Myocyte (in vitro differentiated cells): ENCODE measurements at regions not wholly inside any gene's neighbourhood (a gene's known extent, or its start where the extent isn't known, plus 50 kb on each side); places are given as distances from the start of the nearest gene placed in this dataset.

Source experiments
- DNase-seq: peaks from one replicate; pipeline ENCODE4 v3.0.0-alpha.2; 2012; ENCODE audit warnings: low read depth

- no peak for DNase-seq
These were observed 80.3 kb upstream of the HHIP start for GRCh38 chr4:144565527-144566195.

GRCh38 chr4:144572660-144573059 lies 73.3 kb upstream of the HHIP start:
- DNase-seq: no peak

- DNase-seq: no peak
These were observed 72.0 kb upstream of the HHIP start for GRCh38 chr4:144574000-144574399.

- no peak for DNase-seq
These were observed 71.4 kb upstream of the HHIP start for GRCh38 chr4:144574509-144574908.

GRCh38 chr4:144575181-144575580 lies 70.8 kb upstream of the HHIP start:
- DNase-seq: peak; percentile 83

- no peak for DNase-seq
These were observed 67.3 kb upstream of the HHIP start for GRCh38 chr4:144578681-144579080.

GRCh38 chr4:144579411-144580030 lies 66.4 kb upstream of the HHIP start:
- no peak for DNase-seq

GRCh38 chr4:144580430-144580829 lies 65.5 kb upstream of the HHIP start:
- DNase-seq: no peak

GRCh38 chr4:144582105-144582850 lies 63.7 kb upstream of the HHIP start:
- no peak for DNase-seq

GRCh38 chr4:144582975-144583374 lies 63.0 kb upstream of the HHIP start:
- DNase-seq: no peak

- no peak for DNase-seq
These were observed 62.3 kb upstream of the HHIP start for GRCh38 chr4:144583658-144584057.

GRCh38 chr4:144584428-144584827 lies 61.5 kb upstream of the HHIP start:
- no peak for DNase-seq

GRCh38 chr4:144589512-144589911 lies 56.4 kb upstream of the HHIP start:
- no peak for DNase-seq

GRCh38 chr4:144590020-144590419 lies 55.9 kb upstream of the HHIP start:
- no peak for DNase-seq

- peak; percentile 94 for DNase-seq
These were observed 54.6 kb upstream of the HHIP start for GRCh38 chr4:144591401-144591800.

- no peak for DNase-seq
These were observed 53.7 kb upstream of the HHIP start for GRCh38 chr4:144592264-144592663.

- peak; percentile 34 for DNase-seq
These were observed 51.4 kb upstream of the HHIP start for GRCh38 chr4:144594471-144594986.

GRCh38 chr4:144595681-144596080 lies 50.3 kb upstream of the HHIP start:
- DNase-seq: peak; percentile 52
